ENCODE measurements at regions not wholly inside any gene's neighbourhood (a gene's known extent, or its start where the extent isn't known, plus 50 kb on each side); places are given as distances from the start of the nearest gene placed in this dataset.

DNA sequence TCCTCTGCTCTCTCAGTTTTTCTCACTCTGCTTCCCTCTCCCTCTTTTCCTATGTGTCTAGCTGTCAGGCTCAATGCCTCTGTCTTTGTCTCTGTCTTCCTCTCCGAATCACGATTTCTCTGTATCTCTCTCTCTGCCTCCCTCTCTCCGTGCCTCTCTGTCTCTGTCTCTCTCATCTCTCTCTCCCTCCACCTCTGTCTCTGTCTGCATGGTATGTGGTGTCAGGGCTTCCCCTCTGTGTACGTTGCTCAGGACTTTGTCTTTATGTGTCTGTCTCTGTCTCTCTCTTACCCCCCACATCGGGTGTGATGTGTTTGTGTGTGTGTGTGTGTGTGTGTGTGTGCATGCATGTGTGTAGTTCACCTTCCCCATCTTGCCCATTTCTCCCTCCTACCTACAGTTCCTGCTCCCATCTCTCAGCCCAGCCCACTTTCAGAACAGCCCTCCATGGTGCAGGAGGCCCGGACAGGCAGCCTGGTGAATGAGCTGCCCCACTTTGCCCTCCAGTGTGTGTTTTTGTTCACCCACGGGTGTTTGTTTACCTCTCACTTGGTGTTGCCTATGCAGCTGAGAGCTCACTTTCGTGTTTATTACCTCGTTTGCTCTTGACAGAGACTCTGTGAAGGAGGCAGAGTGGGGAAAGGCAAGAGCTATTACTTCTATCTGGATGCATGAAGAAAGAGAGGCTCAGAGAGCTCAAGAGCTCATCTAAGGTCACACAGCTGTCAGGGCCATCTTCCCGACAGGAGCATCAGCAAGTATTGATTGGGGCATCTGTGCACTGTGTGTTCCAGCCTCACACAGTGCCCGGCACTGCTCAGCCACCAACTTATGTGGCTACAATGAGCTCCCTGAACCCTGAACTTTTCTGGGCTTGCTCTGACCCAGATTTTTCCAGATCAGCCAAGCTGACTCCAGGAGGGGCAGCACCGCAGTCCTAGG, 163.5 kb upstream of the ZMIZ1 start:
- DNase-seq (ENCODE audit: low spot score) = no peak

GRCh38 chr10:78905957-78906308, 162.8 kb upstream of the ZMIZ1 start:
- no peak for DNase-seq (ENCODE audit: low spot score)

DNA sequence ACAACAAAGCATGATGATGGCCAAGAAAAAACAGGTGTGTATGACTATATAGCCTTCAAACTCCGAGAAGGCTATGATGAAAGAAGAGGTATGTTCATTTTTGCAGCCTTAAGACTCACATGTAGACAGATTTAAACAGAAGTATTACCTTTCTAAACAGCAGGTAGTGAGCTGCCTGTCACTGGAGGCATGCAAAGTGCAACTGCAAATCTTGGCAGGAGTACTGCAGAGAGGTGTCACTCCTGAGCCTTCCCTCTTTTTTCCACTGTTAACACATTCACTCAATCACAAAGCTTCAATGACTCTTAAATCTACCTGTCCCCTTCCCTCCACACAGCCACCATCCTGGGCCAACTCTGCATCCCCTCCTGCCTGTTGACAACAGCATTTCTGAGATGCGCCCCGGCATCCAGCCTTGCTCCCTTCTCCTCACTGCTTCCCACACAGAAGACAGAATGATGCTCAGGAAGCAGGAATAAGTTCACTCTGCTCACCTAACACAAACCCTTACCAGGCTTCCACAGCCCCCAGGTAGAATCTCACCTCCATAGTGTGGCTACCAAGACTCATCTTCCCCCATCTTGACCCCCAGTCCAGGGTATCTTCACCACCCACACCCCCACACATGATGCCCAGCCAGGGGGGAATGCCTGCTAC, 161.9 kb upstream of the ZMIZ1 start:
- DNase-seq (ENCODE audit: low spot score) = no peak

- DNase-seq (ENCODE audit: low spot score) = no peak
Observed at GRCh38 chr10:78907551-78908211, 161.1 kb upstream of the ZMIZ1 start.

GRCh38 chr10:78909221-78909620, 159.5 kb upstream of the ZMIZ1 start:
- DNase-seq (ENCODE audit: low spot score) = no peak

GRCh38 chr10:78910021-78910420, 158.7 kb upstream of the ZMIZ1 start:
- no peak for DNase-seq (ENCODE audit: low spot score)

DNA sequence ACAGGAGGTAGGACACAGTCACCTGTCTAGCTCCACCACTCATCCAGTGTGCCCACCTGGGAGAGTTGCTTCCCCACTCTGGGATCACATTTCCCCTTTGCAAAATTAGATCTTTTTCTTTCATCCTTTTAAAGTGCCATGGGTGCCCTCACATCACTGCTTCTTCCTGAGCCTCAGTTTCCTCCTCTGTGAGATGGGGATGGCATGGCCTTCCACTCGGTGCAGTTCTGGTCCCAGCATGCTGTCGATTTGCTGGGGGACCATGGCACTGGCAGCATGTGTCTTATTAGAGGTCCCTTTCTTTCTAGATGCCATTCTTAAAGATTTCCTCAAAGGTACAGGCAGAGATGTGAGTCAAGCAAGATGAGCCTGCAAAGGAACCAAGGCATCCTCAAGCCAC, 158.3 kb upstream of the ZMIZ1 start:
- DNase-seq (ENCODE audit: low spot score) = no peak

DNA sequence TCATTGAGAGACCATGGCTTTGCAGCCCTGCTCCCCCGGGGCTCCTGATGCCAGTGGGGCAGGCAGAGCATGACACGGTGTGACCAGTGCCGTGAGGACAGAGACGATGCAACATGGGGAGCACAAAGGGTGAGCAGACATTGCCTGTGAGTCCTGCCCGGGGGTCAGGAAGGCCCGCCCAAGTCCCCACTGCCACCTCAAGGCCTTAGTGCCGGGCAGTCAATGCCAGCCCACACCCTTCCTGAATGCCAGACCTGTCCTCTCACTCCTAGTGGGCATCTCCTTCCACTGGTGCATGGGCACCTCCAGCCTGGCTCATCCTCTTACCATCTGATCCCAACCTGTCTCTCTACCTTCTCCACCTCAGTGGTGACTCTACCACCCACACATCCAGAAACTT, 157.9 kb upstream of the ZMIZ1 start:
- no peak for DNase-seq (ENCODE audit: low spot score)

- no peak for DNase-seq (ENCODE audit: low spot score)
Observed at GRCh38 chr10:78911533-78912340, 157.0 kb upstream of the ZMIZ1 start.

GRCh38 chr10:78912361-78913218, 156.2 kb upstream of the ZMIZ1 start:
- DNase-seq (ENCODE audit: low spot score) = no peak

DNA sequence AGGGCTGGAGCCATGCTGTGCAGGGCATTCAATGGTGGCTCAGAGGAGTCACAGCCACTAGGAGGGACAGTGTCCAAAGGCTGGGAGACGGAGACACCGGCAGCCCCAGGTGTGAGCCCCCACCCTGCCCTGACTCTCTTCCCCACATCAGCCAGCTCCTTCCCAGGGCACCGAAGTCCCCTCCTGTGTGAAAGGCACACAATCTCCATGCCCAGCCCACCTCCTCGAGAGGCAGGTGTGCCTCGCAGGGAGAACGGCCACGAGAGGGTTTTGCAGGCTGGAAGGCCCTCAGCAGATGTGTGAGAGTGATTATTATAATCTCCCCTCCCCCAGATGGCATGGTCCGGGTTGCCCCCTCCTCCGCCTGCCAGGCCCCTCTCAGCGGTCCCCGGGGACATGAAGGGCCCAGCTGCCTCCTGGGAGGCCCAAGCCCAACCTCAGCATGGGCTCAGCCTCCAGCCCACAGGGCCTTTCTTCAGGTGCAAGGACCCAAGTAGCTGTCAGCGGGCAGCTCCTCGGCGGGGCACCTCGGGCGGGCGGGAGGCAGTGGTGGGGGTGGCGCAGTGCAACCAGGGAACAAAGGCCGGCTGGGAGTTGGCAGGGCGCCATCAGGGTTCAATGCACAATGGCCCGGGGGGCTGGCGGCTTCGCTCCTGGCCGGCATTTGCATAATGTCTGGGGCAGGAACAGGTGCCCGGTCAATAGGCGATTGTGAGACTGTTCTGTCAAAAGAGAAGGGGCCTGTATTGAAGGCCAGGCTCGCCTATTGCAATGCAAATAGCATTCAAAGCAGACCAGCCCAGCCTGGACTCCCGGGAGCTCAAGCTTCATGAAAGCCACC, 155.3 kb upstream of the ZMIZ1 start:
- DNase-seq (ENCODE audit: low spot score) = no peak

DNA sequence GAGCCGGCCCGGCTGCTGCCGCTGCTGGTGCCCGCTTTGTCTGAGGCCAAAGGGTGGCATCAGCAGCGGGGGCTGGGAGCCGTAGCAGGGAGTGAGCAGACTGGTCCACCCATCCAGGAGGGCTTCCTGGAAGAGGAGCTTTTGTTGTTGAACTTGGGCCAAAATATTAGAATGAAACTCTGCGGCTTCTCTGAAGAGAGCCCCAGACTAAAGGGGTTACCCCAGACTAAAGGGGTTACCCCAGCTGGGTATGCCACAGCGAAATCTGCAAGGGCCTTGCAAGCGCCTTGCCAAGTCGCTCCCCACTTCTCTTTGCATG, 154.7 kb upstream of the ZMIZ1 start:
- no peak for DNase-seq (ENCODE audit: low spot score)

DNA sequence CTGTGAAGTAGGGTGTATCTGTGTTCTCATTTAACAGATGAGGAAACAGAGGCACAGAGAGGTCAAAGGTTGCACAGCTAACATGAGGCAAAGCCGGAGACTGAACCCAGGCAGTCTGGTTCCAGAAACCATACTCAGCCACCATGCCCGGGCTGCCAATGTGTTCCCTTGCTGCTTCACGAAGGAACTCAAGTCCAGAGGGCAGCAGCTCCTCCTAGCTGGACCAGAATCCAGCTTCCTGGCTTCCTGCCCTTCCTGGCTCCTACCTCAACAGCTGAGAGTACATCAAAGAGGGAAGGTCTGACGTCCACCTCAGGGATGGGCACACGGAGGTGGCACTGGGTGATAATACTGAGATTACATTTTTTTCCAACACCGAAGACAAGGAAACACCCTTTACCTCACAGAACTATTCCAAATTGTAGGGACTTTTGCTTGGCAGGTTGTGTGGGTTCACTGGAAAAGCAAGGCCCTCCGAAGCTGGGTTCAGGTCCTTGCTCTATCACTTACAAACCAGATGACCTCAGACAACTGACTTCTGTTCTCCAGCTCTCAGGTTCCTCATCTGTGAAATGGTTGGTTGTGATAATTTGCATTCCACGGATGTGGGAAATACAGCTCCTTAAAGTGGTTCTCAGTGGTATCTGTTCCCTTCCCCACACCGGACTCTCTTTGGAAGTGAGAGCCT, 154.1 kb upstream of the ZMIZ1 start:
- DNase-seq (ENCODE audit: low spot score) = no peak

GRCh38 chr10:78915190-78915518, 153.6 kb upstream of the ZMIZ1 start:
- no peak for DNase-seq (ENCODE audit: low spot score)

DNA sequence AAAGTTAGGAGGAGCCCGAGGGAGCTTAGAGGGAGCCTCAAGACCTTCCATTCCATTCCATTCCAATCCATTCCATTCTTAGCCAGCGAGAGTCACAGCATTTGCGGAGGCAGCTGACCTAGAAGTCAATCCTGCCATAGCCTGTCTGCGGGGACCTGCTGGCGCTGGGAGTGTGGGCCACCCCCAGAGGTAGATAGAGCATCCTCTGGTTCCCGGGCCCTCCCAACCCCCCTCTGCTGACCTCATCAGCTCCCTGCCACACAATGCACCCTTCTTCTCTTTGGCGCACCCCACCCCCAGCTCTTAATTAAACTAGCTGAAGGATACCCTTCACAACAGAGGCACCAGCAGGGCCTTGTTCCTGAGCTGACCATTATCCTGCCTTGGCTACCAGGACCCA, 152.5 kb upstream of the ZMIZ1 start:
- DNase-seq (ENCODE audit: low spot score) = no peak

GRCh38 chr10:78919181-78919966, 149.4 kb upstream of the ZMIZ1 start:
- no peak for DNase-seq (ENCODE audit: low spot score)

- no peak for DNase-seq (ENCODE audit: low spot score)
Observed at GRCh38 chr10:78920011-78920410, 148.8 kb upstream of the ZMIZ1 start.

GRCh38 chr10:78921895-78922294, 146.9 kb upstream of the ZMIZ1 start:
- no peak for DNase-seq (ENCODE audit: low spot score)

GRCh38 chr10:78923647-78924318, 145.0 kb upstream of the ZMIZ1 start:
- no peak for DNase-seq (ENCODE audit: low spot score)
